ENCODE measurements at regions not wholly inside any gene's neighbourhood (a gene's known extent, or its start where the extent isn't known, plus 50 kb on each side); places are given as distances from the start of the nearest gene placed in this dataset.

- no peak for TF ChIP-seq POLR2A (IDR thresholded peaks at IDR 0.05)
- TF ChIP-seq, protein P1, sequence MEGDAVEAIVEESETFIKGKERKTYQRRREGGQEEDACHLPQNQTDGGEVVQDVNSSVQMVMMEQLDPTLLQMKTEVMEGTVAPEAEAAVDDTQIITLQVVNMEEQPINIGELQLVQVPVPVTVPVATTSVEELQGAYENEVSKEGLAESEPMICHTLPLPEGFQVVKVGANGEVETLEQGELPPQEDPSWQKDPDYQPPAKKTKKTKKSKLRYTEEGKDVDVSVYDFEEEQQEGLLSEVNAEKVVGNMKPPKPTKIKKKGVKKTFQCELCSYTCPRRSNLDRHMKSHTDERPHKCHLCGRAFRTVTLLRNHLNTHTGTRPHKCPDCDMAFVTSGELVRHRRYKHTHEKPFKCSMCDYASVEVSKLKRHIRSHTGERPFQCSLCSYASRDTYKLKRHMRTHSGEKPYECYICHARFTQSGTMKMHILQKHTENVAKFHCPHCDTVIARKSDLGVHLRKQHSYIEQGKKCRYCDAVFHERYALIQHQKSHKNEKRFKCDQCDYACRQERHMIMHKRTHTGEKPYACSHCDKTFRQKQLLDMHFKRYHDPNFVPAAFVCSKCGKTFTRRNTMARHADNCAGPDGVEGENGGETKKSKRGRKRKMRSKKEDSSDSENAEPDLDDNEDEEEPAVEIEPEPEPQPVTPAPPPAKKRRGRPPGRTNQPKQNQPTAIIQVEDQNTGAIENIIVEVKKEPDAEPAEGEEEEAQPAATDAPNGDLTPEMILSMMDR (IDR thresholded peaks at IDR 0.05), result no peak
Observed at GRCh38 chr5:40404613-40405012, 275.1 kb upstream of the PTGER4 start.
